ENCODE measurements at regions not wholly inside any gene's neighbourhood (a gene's known extent, or its start where the extent isn't known, plus 50 kb on each side); places are given as distances from the start of the nearest gene placed in this dataset.

- FAIRE-seq (no peak), DNase-seq (ENCODE audit: low read depth, low spot score) (no peak)
- Histone ChIP-seq H3K79me2 (ENCODE audit: control insufficient read depth, insufficient read depth, low read length) (peaks cover 94% of the 10 kb centered on the region), H3K4me1 (ENCODE audit: control insufficient read depth, extremely low read depth, insufficient read depth, low read length) (peaks cover 6% of the 10 kb centered on the region), H3K9me3 (ENCODE audit: control insufficient read depth, low read depth, low read length) (no peaks in the 10 kb centered on the region), H3K4me3 (ENCODE audit: control insufficient read depth in 2 of 3, extremely low read depth in 1 of 3, insufficient read depth in 2 of 3, low read depth in 1 of 3, low read length in 3 of 3) (no peak overlapping the region), H2AFZ (ENCODE audit: control insufficient read depth, low read length) (no peak overlapping the region), H3K27me3 (ENCODE audit: control insufficient read depth, extremely low read depth, insufficient read depth, low read length) (no peaks in the 10 kb centered on the region), H3K36me3 (ENCODE audit: control insufficient read depth in 2 of 2, extremely low read depth in 1 of 2, insufficient read depth in 2 of 2, low read length in 2 of 2) (peaks cover 0 to 8% of the 10 kb centered on the region in 2 experiments), H3K4me2 (ENCODE audit: control insufficient read depth, extremely low read depth, insufficient read depth, low read depth, low read length) (no peak overlapping the region), H3K27ac (ENCODE audit: control insufficient read depth, insufficient read depth, low read length) (no peak overlapping the region), H4K20me1 (ENCODE audit: control insufficient read depth, extremely low read depth, insufficient read depth, low read length) (peaks cover 5% of the 10 kb centered on the region), H3K9me1 (ENCODE audit: control insufficient read depth, extremely low read depth, insufficient read depth, low read length) (no peaks in the 10 kb centered on the region), H3K9ac (ENCODE audit: control insufficient read depth, extremely low read depth, insufficient read depth, low read length) (no peak overlapping the region)
- dilution Hi-C loops (cut with MboI; ENCODE audit: extremely low pct_ligation_motif_present, low sequenced_read_pairs): no loop called here
- TF ChIP-seq, protein P1, sequence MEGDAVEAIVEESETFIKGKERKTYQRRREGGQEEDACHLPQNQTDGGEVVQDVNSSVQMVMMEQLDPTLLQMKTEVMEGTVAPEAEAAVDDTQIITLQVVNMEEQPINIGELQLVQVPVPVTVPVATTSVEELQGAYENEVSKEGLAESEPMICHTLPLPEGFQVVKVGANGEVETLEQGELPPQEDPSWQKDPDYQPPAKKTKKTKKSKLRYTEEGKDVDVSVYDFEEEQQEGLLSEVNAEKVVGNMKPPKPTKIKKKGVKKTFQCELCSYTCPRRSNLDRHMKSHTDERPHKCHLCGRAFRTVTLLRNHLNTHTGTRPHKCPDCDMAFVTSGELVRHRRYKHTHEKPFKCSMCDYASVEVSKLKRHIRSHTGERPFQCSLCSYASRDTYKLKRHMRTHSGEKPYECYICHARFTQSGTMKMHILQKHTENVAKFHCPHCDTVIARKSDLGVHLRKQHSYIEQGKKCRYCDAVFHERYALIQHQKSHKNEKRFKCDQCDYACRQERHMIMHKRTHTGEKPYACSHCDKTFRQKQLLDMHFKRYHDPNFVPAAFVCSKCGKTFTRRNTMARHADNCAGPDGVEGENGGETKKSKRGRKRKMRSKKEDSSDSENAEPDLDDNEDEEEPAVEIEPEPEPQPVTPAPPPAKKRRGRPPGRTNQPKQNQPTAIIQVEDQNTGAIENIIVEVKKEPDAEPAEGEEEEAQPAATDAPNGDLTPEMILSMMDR (optimal IDR thresholded peaks at IDR 0.05 in 1 of 3, IDR thresholded peaks at IDR 0.05 in 1 of 3, conservative IDR thresholded peaks at IDR 0.05 in 1 of 3; ENCODE audit: extremely low read depth in 1 of 3, insufficient read depth in 2 of 3, low read length in 3 of 3): no peak
Measured at GRCh38 chr5:167898361-167899042, 392.9 kb upstream of the WWC1 start.

DNA sequence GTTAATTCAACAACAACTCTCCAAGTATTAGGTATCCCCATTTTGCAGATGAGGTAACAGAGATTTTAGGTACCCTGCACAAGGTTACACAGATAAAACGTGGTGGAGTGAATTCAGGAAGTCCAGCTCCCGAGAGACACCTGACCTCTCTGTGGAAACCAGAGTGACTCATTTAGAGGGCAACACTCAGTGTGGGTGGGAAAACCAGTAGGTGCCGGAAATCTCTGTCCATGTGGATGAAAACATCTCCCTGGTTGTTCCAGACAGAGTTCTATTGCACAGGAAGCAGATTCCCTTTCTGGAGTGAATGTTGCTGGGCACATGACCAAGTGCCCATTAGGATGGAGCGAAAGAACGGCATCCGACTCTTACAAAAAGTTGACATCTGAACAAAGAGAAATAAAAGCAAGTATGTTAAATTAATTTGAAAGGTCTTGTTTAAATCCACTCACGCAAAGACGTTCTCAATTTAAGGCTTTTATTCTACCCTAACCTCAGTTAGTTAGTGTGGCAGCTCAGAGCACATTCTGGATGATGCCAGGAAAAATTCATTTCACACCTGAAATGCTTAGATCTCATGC is 391.9 kb upstream of the WWC1 start:
- Histone ChIP-seq H3K36me3 (ENCODE audit: control insufficient read depth in 2 of 2, extremely low read depth in 1 of 2, insufficient read depth in 2 of 2, low read length in 2 of 2) (peaks cover 0 to 8% of the 10 kb centered on the region in 2 experiments), H3K79me2 (ENCODE audit: control insufficient read depth, insufficient read depth, low read length) (peaks cover 91% of the 10 kb centered on the region), H2AFZ (ENCODE audit: control insufficient read depth, low read length) (no peak overlapping the region), H4K20me1 (ENCODE audit: control insufficient read depth, extremely low read depth, insufficient read depth, low read length) (peaks cover 5% of the 10 kb centered on the region), H3K27me3 (ENCODE audit: control insufficient read depth, extremely low read depth, insufficient read depth, low read length) (no peaks in the 10 kb centered on the region), H3K9ac (ENCODE audit: control insufficient read depth, extremely low read depth, insufficient read depth, low read length) (no peak overlapping the region), H3K4me2 (ENCODE audit: control insufficient read depth, extremely low read depth, insufficient read depth, low read depth, low read length) (no peak overlapping the region), H3K9me3 (ENCODE audit: control insufficient read depth, low read depth, low read length) (no peaks in the 10 kb centered on the region), H3K27ac (ENCODE audit: control insufficient read depth, insufficient read depth, low read length) (no peak overlapping the region), H3K4me3 (ENCODE audit: control insufficient read depth in 2 of 3, extremely low read depth in 1 of 3, insufficient read depth in 2 of 3, low read depth in 1 of 3, low read length in 3 of 3) (no peak overlapping the region), H3K9me1 (ENCODE audit: control insufficient read depth, extremely low read depth, insufficient read depth, low read length) (no peaks in the 10 kb centered on the region), H3K4me1 (ENCODE audit: control insufficient read depth, extremely low read depth, insufficient read depth, low read length) (peaks cover 6% of the 10 kb centered on the region)
- dilution Hi-C loops (cut with MboI; ENCODE audit: extremely low pct_ligation_motif_present, low sequenced_read_pairs): no loop called here
- FAIRE-seq (peak; percentile 34), DNase-seq (ENCODE audit: low read depth, low spot score) (no peak)
- TF ChIP-seq EZH2 (IDR thresholded peaks at IDR 0.05; ENCODE audit: low read length): no peak
- TF ChIP-seq, protein P1 (optimal IDR thresholded peaks at IDR 0.05 in 1 of 3, IDR thresholded peaks at IDR 0.05 in 1 of 3, conservative IDR thresholded peaks at IDR 0.05 in 1 of 3; ENCODE audit: extremely low read depth in 1 of 3, insufficient read depth in 2 of 3, low read length in 3 of 3): no peak

Data from keratinocyte (primary cell).